SK-N-SH (cell line): ENCODE measurements at regions not wholly inside any gene's neighbourhood (a gene's known extent, or its start where the extent isn't known, plus 50 kb on each side); places are given as distances from the start of the nearest gene placed in this dataset.

Source experiments
- CTCF ChIA-PET: fragments of 300-600, 350-600 bp; formaldehyde crosslinking; extraction: SDS; loops from one replicate; lab custom pipeline; 2021; lab: Yijun Ruan, JAX
- POLR2A ChIA-PET: fragments of 350-600 bp; sonication (Branson Sonifier 250); formaldehyde crosslinking; extraction: SDS; loops from one replicate; lab custom pipeline; 2020; ENCODE audit warnings: antibody characterized with exemption, inconsistent platforms; lab: Yijun Ruan, JAX
- DNase-seq: peaks from one replicate; pipeline ENCODE4 v3.0.0; 2012
- H2AFZ ChIP-seq: fragments of 200-600 bp; sonication (generic); 2 replicates; pipeline ENCODE4 v1.8.1; 2016; ENCODE audit warnings: antibody characterized with exemption, mild to moderate bottlenecking, low read depth
- H3F3A ChIP-seq: fragments of 200-600 bp; sonication (generic); replicated peaks from 2 replicates; pipeline ENCODE3; 2016; ENCODE audit warnings: antibody characterized with exemption, mild to moderate bottlenecking; ENCODE audit not compliant: insufficient read depth
- H3K27ac ChIP-seq, 2 experiments: fragments of 200-500 bp in 1 of 2; fragments of 200-600 bp in 1 of 2; sonication (Bioruptor generic) in 1 of 2; sonication (generic), shearing (Covaris generic) in 1 of 2; 2 replicates each; pipeline versions ENCODE4 v1.5.1 to v1.6.1; 2014 to 2016; ENCODE audit warnings: low read depth in 2 of 2, inconsistent platforms in 1 of 2, low read length in 1 of 2, mild to moderate bottlenecking in 1 of 2, mixed read lengths in 1 of 2
- H3K27me3 ChIP-seq: fragments of 200-600 bp; sonication (generic), shearing (Covaris generic); 2 replicates; pipeline ENCODE4 v1.6.1; 2016; ENCODE audit warnings: mixed run types; ENCODE audit not compliant: insufficient read depth
- H3K36me3 ChIP-seq, 2 experiments: fragments of 200-500 bp in 1 of 2; fragments of 200-600 bp in 1 of 2; sonication (Bioruptor generic) in 1 of 2; sonication (generic) in 1 of 2; replicated peaks in 1 of 2; 2 replicates each; pipeline versions ENCODE3 to v1.5.1; 2014 to 2016; ENCODE audit warnings: low read length in 1 of 2, mild to moderate bottlenecking in 1 of 2; ENCODE audit not compliant: insufficient read depth in 2 of 2, control insufficient read depth in 1 of 2
- H3K4me1 ChIP-seq, 2 experiments: fragments of 200-500 bp in 1 of 2; fragments of 200-600 bp in 1 of 2; sonication (Bioruptor generic) in 1 of 2; sonication (generic), shearing (Covaris generic) in 1 of 2; 2 replicates each; pipeline versions ENCODE4 v1.5.1 to v1.6.1; 2014 to 2016; ENCODE audit warnings: low read depth in 1 of 2, low read length in 1 of 2, mixed run types in 1 of 2; ENCODE audit not compliant: insufficient read depth in 2 of 2, control insufficient read depth in 1 of 2
- H3K4me2 ChIP-seq: fragments of 200-600 bp; sonication (generic), shearing (Covaris generic); 2 replicates; pipeline ENCODE4 v1.6.1; 2017; ENCODE audit warnings: mixed run types
- H3K4me3 ChIP-seq, 2 experiments: fragments of 200-500 bp in 1 of 2; fragments of 200-600 bp in 1 of 2; sonication (Bioruptor generic) in 1 of 2; sonication (generic), shearing (Covaris generic) in 1 of 2; 2 replicates each; pipeline versions ENCODE4 v1.5.1 to v1.8.1; 2014 to 2016; ENCODE audit warnings: low read depth in 2 of 2, inconsistent platforms in 1 of 2, low read length in 1 of 2, mild to moderate bottlenecking in 1 of 2, mixed read lengths in 1 of 2, moderate library complexity in 1 of 2
- H3K79me2 ChIP-seq: fragments of 200-600 bp; sonication (generic); 2 replicates; pipeline ENCODE4 v1.8.1; 2017; ENCODE audit warnings: mild to moderate bottlenecking; ENCODE audit not compliant: insufficient read depth
- H3K9ac ChIP-seq: fragments of 200-600 bp; sonication (generic); 2 replicates; pipeline ENCODE4 v1.6.1; 2017; ENCODE audit warnings: mixed run types
- H3K9me2 ChIP-seq: fragments of 200-600 bp; sonication (generic); 2 replicates; pipeline ENCODE4 v1.6.1; 2017; ENCODE audit warnings: mixed run types
- H3K9me3 ChIP-seq: fragments of 200-600 bp; sonication (generic); 2 replicates; pipeline ENCODE4 v1.6.1; 2017; ENCODE audit warnings: mixed run types, mild to moderate bottlenecking, moderate library complexity
- H4K20me1 ChIP-seq: fragments of 200-600 bp; sonication (generic); 2 replicates; pipeline ENCODE4 v1.6.1; 2017; ENCODE audit warnings: mild to moderate bottlenecking, mixed run types; ENCODE audit not compliant: insufficient read depth
- CHD2 ChIP-seq: fragments of 150-350 bp; IDR thresholded peaks from 2 replicates; pipeline ENCODE4 v1.6.1; 2018; ENCODE audit warnings: low read length; ENCODE audit not compliant: partially characterized antibody
- ELF1 ChIP-seq: IDR thresholded peaks from 2 replicates; pipeline ENCODE4 v1.4.0; 2012
- FOSL2 ChIP-seq: IDR thresholded peaks from 2 replicates; pipeline ENCODE4 v1.4.0; 2012; ENCODE audit warnings: low read depth, mild to moderate bottlenecking, moderate library complexity, borderline replicate concordance
- FOXJ3 ChIP-seq: sonication (generic); formaldehyde crosslinking; IDR thresholded peaks from 2 replicates; pipeline ENCODE4 v1.5.1; 2020; ENCODE audit warnings: mild to moderate bottlenecking, missing genetic modification reagents
- FOXM1 ChIP-seq: IDR thresholded peaks from 2 replicates; pipeline ENCODE4 v1.4.0; 2012; ENCODE audit warnings: low read depth, mild to moderate bottlenecking
- GABPA ChIP-seq: IDR thresholded peaks from 2 replicates; pipeline ENCODE4 v1.4.0; 2012; ENCODE audit warnings: low read depth, mild to moderate bottlenecking
- GATA2 ChIP-seq: sonication (generic); formaldehyde crosslinking; IDR thresholded peaks from 2 replicates; pipeline ENCODE4 v1.5.0; 2020; ENCODE audit warnings: mild to moderate bottlenecking, missing genetic modification reagents
- JUND ChIP-seq: IDR thresholded peaks from 2 replicates; pipeline ENCODE4 v1.4.0; 2012
- MAX ChIP-seq: IDR thresholded peaks from 2 replicates; pipeline ENCODE4 v1.4.0; 2012; ENCODE audit warnings: low read depth
- MXI1 ChIP-seq: IDR thresholded peaks from 2 replicates; pipeline ENCODE4 v1.6.1; 2012; ENCODE audit warnings: mild to moderate bottlenecking, low read depth, low read length, improper control_type of control experiment
- NFIC ChIP-seq: IDR thresholded peaks from 2 replicates; pipeline ENCODE4 v1.4.0; 2012; ENCODE audit warnings: borderline replicate concordance
- NRF1 ChIP-seq: IDR thresholded peaks from 2 replicates; pipeline ENCODE4 v1.6.1; 2012; ENCODE audit warnings: low read depth, mild to moderate bottlenecking, low read length
- POLR2AphosphoS5 ChIP-seq: IDR thresholded peaks from 2 replicates; pipeline ENCODE4 v1.6.1; 2012; ENCODE audit warnings: low read depth, low read length
- REST ChIP-seq: IDR thresholded peaks from 2 replicates; pipeline ENCODE4 v1.6.1; 2012; ENCODE audit warnings: mild to moderate bottlenecking, low read depth, low read length, moderate library complexity
- RFX5 ChIP-seq: IDR thresholded peaks from 2 replicates; pipeline ENCODE4 v1.6.1; 2012; ENCODE audit warnings: mild to moderate bottlenecking, improper control_type of control experiment, low read length
- RXRA ChIP-seq: IDR thresholded peaks from 2 replicates; pipeline ENCODE4 v1.4.0; 2012; ENCODE audit warnings: low read depth, mild to moderate bottlenecking, borderline replicate concordance
- SIN3A ChIP-seq: IDR thresholded peaks from 2 replicates; pipeline ENCODE4 v1.6.1; 2012; ENCODE audit warnings: low read depth, mild to moderate bottlenecking, low read length, moderate library complexity, borderline replicate concordance
- SMC3 ChIP-seq: IDR thresholded peaks from 2 replicates; pipeline ENCODE4 v1.6.1; 2012; ENCODE audit warnings: low read depth, low read length, improper control_type of control experiment
- YY1 ChIP-seq: IDR thresholded peaks from 2 replicates; pipeline ENCODE4 v1.4.0; 2012; ENCODE audit warnings: low read depth, mild to moderate bottlenecking
- WGBS: methylation state at CpG from one replicate; pipeline ENCODE4 v1.1.6; 2017; ENCODE audit warnings: low lambda C conversion rate; 5-methylcytosine and 5-hydroxymethylcytosine counted together

GRCh38 chr5:125258615-125259014 lies 512.2 kb upstream of the ZNF608 start:
- no peak overlapping the region for H2AFZ ChIP-seq
- H3K4me3 ChIP-seq, result no peak overlapping the region
- no peak for DNase-seq
- no peak for TF ChIP-seq FOXJ3
- TF ChIP-seq POLR2AphosphoS5, result no peak
- no peak for TF ChIP-seq FOSL2
- TF ChIP-seq GABPA, result no peak
- no peak for TF ChIP-seq CHD2
- no peak for TF ChIP-seq GATA2 (CRISPR knock-in tag)
- no peak for TF ChIP-seq MAX
- TF ChIP-seq MXI1, result no peak
- TF ChIP-seq SMC3, result no peak
- no peak for TF ChIP-seq NRF1
- no peak for TF ChIP-seq REST
- H3K9me2 ChIP-seq, result no peaks in the 10 kb centered on the region
- H3K79me2 ChIP-seq, result no peaks in the 10 kb centered on the region
- ChIA-PET CTCF (interaction anchor here (1.6 kb wide), 1 partner anchor 17 kb away, joined by 6 read pairs; no protein-coding TSS in a partner anchor), POLR2A (interaction anchor here (0.7 kb wide), 1 partner anchor 9 kb away, joined by 3 read pairs; no protein-coding TSS in a partner anchor)
- no peak overlapping the region for H3K9ac ChIP-seq
- no peaks in the 10 kb centered on the region for H4K20me1 ChIP-seq
- 70% methylated on average over 2 of the region's 2 CpGs for WGBS
- no peak overlapping the region for H3K27ac ChIP-seq
- H3K9me3 ChIP-seq, result 0 out of 2 replicates have a peak, but pooled peaks cover 10% of the 10 kb centered on the region
- no peak overlapping the region for H3K4me2 ChIP-seq
- H3K4me1 ChIP-seq, result peaks cover 0 to 4% of the 10 kb centered on the region in 2 experiments; a peak in 2 of 4 replicates
- H3F3A ChIP-seq, result no peaks in the 10 kb centered on the region
- H3K27me3 ChIP-seq, result no peaks in the 10 kb centered on the region
- H3K36me3 ChIP-seq, result no peaks in the 10 kb centered on the region

DNA sequence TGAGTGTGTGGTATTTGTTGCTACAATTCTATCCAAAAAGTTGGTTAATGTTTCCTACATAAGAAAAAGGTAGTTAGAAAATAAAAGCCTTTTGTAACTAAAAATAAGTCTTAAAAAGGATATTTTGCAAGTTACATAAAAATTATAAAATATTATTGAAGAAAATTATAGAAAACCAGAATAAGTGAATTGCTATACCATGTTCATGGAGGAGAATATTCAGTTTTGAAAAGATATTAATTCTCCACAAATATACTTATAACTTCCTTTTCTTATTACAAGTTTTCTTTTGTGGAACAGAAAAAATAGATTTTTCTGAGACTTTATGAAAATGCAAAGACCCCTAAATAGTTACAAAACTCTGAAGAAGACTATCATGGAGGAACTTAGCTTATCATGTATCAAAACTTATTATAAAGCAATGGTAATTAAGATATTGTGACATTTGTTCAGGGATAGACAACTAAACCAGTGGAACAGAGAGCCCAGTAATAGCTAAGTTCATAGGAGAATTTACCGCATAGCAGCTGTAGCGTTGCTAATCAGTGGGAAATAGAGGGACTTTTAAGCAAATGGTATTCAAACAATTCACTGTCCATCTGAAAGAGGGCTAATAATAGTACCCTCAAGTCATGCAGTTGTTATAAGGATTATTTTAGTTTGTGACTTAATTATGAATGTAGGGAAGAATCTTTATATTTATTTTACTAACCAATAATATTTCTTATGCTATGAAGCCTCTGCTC lies 515.2 kb upstream of the ZNF608 start:
- 92% methylated on average over 2 of the region's 2 CpGs for WGBS
- no peaks in the 10 kb centered on the region for H3K9me2 ChIP-seq
- no peaks in the 10 kb centered on the region for H3K36me3 ChIP-seq
- no peak overlapping the region for H3K27ac ChIP-seq
- 0 out of 2 replicates have a peak, but pooled peaks cover 10% of the 10 kb centered on the region for H3K9me3 ChIP-seq
- no peak overlapping the region for H2AFZ ChIP-seq
- peaks cover 0 to 4% of the 10 kb centered on the region in 2 experiments; a peak in 2 of 4 replicates for H3K4me1 ChIP-seq
- no peaks in the 10 kb centered on the region for H4K20me1 ChIP-seq
- no peak overlapping the region for H3K4me3 ChIP-seq
- H3K9ac ChIP-seq, result no peak overlapping the region
- H3K79me2 ChIP-seq, result no peaks in the 10 kb centered on the region
- POLR2A ChIA-PET, result no interaction called here
- no peak overlapping the region for H3K4me2 ChIP-seq
- no peak for TF ChIP-seq FOXM1
- TF ChIP-seq MAX, result no peak
- no peak for TF ChIP-seq CHD2
- TF ChIP-seq NFIC, result no peak
- TF ChIP-seq JUND, result no peak
- TF ChIP-seq RXRA, result no peak
- no peak for TF ChIP-seq YY1
- no peak for TF ChIP-seq RFX5
- no peak for TF ChIP-seq POLR2AphosphoS5
- TF ChIP-seq SIN3A, result no peak
- no peak for TF ChIP-seq ELF1
- CTCF ChIA-PET, result no interaction called here
- no peak for DNase-seq
- H3K27me3 ChIP-seq, result no peaks in the 10 kb centered on the region
- no peaks in the 10 kb centered on the region for H3F3A ChIP-seq
